ENCODE measurements at regions not wholly inside any gene's neighbourhood (a gene's known extent, or its start where the extent isn't known, plus 50 kb on each side); places are given as distances from the start of the nearest gene placed in this dataset.

GRCh38 chr18:1604751-1605150 is 700.1 kb downstream of the ADCYAP1 start:
- DNase-seq (no peak), ATAC-seq (no peak)
- intact Hi-C loops (cut with DNase I), result no loop called here
- 61% methylated on average over 4 of the region's 5 CpGs for WGBS (ENCODE audit: insufficient coverage, low coverage, low lambda C conversion rate, missing lambda C conversion rate)
- Histone ChIP-seq H3K4me3 (no peak overlapping the region), H3K27me3 (no peaks in the 10 kb centered on the region), H3K9me3 (no peaks in the 10 kb centered on the region), H3K36me3 (no peaks in the 10 kb centered on the region), H3K4me1 (no peaks in the 10 kb centered on the region), H3K27ac (no peak overlapping the region)
- TF ChIP-seq POLR2A (IDR thresholded peaks at IDR 0.05) (no peak), CTCF (IDR thresholded peaks at IDR 0.05) (no peak)

DNA sequence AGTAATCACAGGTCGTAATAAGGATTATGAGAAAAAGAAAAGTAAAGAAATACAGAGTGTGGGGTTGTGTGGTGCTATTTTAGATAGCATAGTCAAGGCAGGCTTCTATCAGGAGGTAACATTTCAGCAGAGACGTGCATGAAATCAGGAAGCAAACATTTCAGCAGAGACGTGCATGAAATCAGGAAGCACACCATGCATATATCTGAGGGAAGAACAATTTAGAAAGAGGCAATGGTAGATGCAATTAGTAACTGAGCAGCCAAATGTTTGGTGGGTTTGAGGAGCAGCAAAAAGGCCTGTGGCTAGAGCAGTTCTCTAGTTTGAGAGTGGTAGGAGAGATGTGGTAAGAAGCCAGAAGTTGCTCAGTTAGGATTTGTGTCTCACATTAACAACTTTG is 713.7 kb downstream of the ADCYAP1 start:
- H3K9me3 ChIP-seq, result no peaks in the 10 kb centered on the region
- TF ChIP-seq CTCF (IDR thresholded peaks at IDR 0.05) (no peak), POLR2A (IDR thresholded peaks at IDR 0.05) (no peak)
- ATAC-seq (no peak), DNase-seq (no peak)
- WGBS (ENCODE audit: insufficient coverage, low coverage, low lambda C conversion rate, missing lambda C conversion rate), result 22% methylated on average over 3 of the region's 3 CpGs
- H3K27ac ChIP-seq, result no peak overlapping the region
- H3K27me3 ChIP-seq, result no peaks in the 10 kb centered on the region
- no peaks in the 10 kb centered on the region for H3K4me1 ChIP-seq
- no peaks in the 10 kb centered on the region for H3K36me3 ChIP-seq
- no peak overlapping the region for H3K4me3 ChIP-seq
- intact Hi-C loops (cut with DNase I), result no loop called here

DNA sequence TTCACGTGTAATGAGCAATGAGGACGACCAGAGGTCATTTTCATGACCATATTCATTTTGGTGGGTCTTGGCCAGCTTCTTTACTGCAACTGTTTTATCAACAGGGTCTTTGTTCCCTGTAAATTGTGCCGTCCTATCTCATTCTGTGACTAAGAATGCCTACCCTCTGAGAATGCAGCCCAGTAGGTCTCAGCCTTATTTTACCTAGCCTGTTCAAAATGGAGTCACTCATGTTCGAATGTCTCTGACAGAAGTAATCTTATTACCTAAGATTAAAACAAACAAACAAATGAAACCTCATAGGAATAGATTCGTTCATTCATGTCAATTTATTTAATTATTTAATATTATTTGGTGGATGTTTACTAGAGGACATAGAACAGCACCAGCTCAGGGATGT is 714.8 kb downstream of the ADCYAP1 start:
- 58% methylated on average over 3 of the region's 5 CpGs for WGBS (ENCODE audit: insufficient coverage, low coverage, low lambda C conversion rate, missing lambda C conversion rate)
- intact Hi-C loops (cut with DNase I), result no loop called here
- Histone ChIP-seq H3K36me3 (no peaks in the 10 kb centered on the region), H3K4me3 (no peak overlapping the region), H3K27ac (no peak overlapping the region), H3K9me3 (no peaks in the 10 kb centered on the region), H3K27me3 (no peaks in the 10 kb centered on the region), H3K4me1 (no peaks in the 10 kb centered on the region)
- DNase-seq, result no peak
- TF ChIP-seq CTCF (IDR thresholded peaks at IDR 0.05) (no peak), POLR2A (IDR thresholded peaks at IDR 0.05) (no peak)
- no peak for ATAC-seq

GRCh38 chr18:1624612-1625011 is 719.9 kb downstream of the ADCYAP1 start:
- H3K27ac ChIP-seq, result no peak overlapping the region
- ATAC-seq (no peak), DNase-seq (no peak)
- WGBS (ENCODE audit: insufficient coverage, low coverage, low lambda C conversion rate, missing lambda C conversion rate), result 19% methylated on average over 2 of the region's 2 CpGs
- no peaks in the 10 kb centered on the region for H3K27me3 ChIP-seq
- no peaks in the 10 kb centered on the region for H3K4me1 ChIP-seq
- H3K9me3 ChIP-seq, result no peaks in the 10 kb centered on the region
- no peaks in the 10 kb centered on the region for H3K36me3 ChIP-seq
- no peak for TF ChIP-seq POLR2A (IDR thresholded peaks at IDR 0.05)
- TF ChIP-seq CTCF (IDR thresholded peaks at IDR 0.05), result no peak
- H3K4me3 ChIP-seq, result no peak overlapping the region
- intact Hi-C loops (cut with DNase I), result no loop called here

DNA sequence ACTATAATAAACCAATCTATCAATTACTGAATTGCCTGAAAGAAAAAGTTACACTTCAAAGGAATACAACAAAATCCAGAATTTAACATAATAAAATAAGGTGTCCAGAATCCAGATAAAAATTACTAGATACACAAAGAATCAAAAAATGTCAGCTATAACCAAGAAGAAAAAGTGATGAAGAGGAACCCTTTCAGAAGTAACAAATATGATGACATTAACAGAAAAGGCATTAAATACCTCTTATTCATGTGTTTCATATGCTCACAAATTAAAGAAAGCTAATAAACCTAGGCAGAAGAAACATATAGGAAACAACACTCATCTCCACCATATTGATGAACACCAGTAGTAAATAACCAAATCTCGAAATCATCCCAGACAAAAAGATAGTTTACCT is 722.8 kb downstream of the ADCYAP1 start:
- H3K4me3 ChIP-seq, result no peak overlapping the region
- ATAC-seq (no peak), DNase-seq (no peak)
- H3K36me3 ChIP-seq, result no peaks in the 10 kb centered on the region
- TF ChIP-seq POLR2A (IDR thresholded peaks at IDR 0.05) (no peak), CTCF (IDR thresholded peaks at IDR 0.05) (no peak)
- no peaks in the 10 kb centered on the region for H3K9me3 ChIP-seq
- intact Hi-C loops (cut with DNase I), result no loop called here
- 35% methylated on average over 1 of the region's 1 CpG for WGBS (ENCODE audit: insufficient coverage, low coverage, low lambda C conversion rate, missing lambda C conversion rate)
- H3K4me1 ChIP-seq, result no peaks in the 10 kb centered on the region
- H3K27me3 ChIP-seq, result no peaks in the 10 kb centered on the region
- H3K27ac ChIP-seq, result no peak overlapping the region

All from right lobe of liver (tissue), 6 donors.